Neural progenitor cell (in vitro differentiated cells): ENCODE measurements at regions not wholly inside any gene's neighbourhood (a gene's known extent, or its start where the extent isn't known, plus 50 kb on each side); places are given as distances from the start of the nearest gene placed in this dataset.

Source experiments
- DNase-seq: peaks from one replicate; pipeline ENCODE4 v3.0.0-alpha.2; 2016; ENCODE audit warnings: low spot score
- H2AFZ ChIP-seq: fragments of 200-600 bp; sonication (generic); replicated peaks from 2 replicates; pipeline ENCODE4 v1.6.1; 2016; ENCODE audit warnings: antibody characterized with exemption
- H3F3A ChIP-seq: fragments of 200-600 bp; sonication (generic); 2 replicates; pipeline ENCODE4 v1.6.1; 2016; ENCODE audit warnings: antibody characterized with exemption, low read depth
- H3K27ac ChIP-seq: fragments of 200-600 bp; sonication (generic); 2 replicates; pipeline ENCODE4 v1.5.1; 2016; ENCODE audit warnings: mild to moderate bottlenecking
- H3K27me3 ChIP-seq: fragments of 200-600 bp; sonication (generic); 2 replicates; pipeline ENCODE4 v1.6.1; 2016; ENCODE audit warnings: mild to moderate bottlenecking, moderate library complexity
- H3K36me3 ChIP-seq: fragments of 200-600 bp; sonication (generic); 2 replicates; pipeline ENCODE4 v1.5.1; 2016
- H3K4me1 ChIP-seq: fragments of 200-600 bp; sonication (generic); 2 replicates; pipeline ENCODE4 v1.6.1; 2016; ENCODE audit warnings: mixed run types
- H3K4me2 ChIP-seq: fragments of 200-600 bp; sonication (generic); 2 replicates; pipeline ENCODE4 v1.6.1; 2016
- H3K4me3 ChIP-seq: fragments of 200-600 bp; sonication (generic); 2 replicates; pipeline ENCODE4 v1.5.1; 2016
- H3K79me2 ChIP-seq: fragments of 200-600 bp; sonication (generic); 2 replicates; pipeline ENCODE4 v1.6.1; 2016; ENCODE audit warnings: low read depth
- H3K9ac ChIP-seq: fragments of 200-600 bp; sonication (generic); 2 replicates; pipeline ENCODE4 v1.6.1; 2016
- H3K9me3 ChIP-seq: fragments of 200-600 bp; sonication (generic); 2 replicates; pipeline ENCODE4 v1.5.1; 2016; ENCODE audit warnings: low read depth
- H4K20me1 ChIP-seq: fragments of 200-600 bp; sonication (generic); 2 replicates; pipeline ENCODE4 v1.6.1; 2016; ENCODE audit warnings: low read depth
- H3K27ac Mint-ChIP-seq: 3 replicates; pipeline ENCODE4 v1.8.0; 2021; ENCODE audit warnings: mixed read lengths
- H3K27me3 Mint-ChIP-seq: 2 replicates; pipeline ENCODE4 v1.8.0; 2022; ENCODE audit warnings: low read depth, mild to moderate bottlenecking, inconsistent platforms, moderate library complexity, mixed read lengths; ENCODE audit not compliant: insufficient read depth
- H3K36me3 Mint-ChIP-seq: 3 replicates; pipeline ENCODE4 v1.8.0; 2021; ENCODE audit warnings: mixed read lengths
- H3K4me1 Mint-ChIP-seq: 3 replicates; pipeline ENCODE4 v1.8.0; 2021; ENCODE audit warnings: mixed read lengths
- H3K4me3 Mint-ChIP-seq: 3 replicates; pipeline ENCODE4 v1.8.0; 2021; ENCODE audit warnings: mild to moderate bottlenecking, moderate library complexity, mixed read lengths
- H3K9me3 Mint-ChIP-seq: 3 replicates; pipeline ENCODE4 v1.8.0; 2020; ENCODE audit warnings: mixed read lengths
- EZH2 ChIP-seq: fragments of 200-600 bp; sonication (generic); IDR thresholded peaks from 2 replicates; pipeline ENCODE4 v1.6.1; 2017; ENCODE audit warnings: antibody characterized with exemption, mild to moderate bottlenecking, moderate library complexity
- EZH2phosphoT487 ChIP-seq: fragments of 200-600 bp; sonication (generic); IDR thresholded peaks from 2 replicates; pipeline ENCODE4 v1.6.1; 2017; ENCODE audit warnings: antibody characterized with exemption
- TF ChIP-seq, protein P1 (sequence below): fragments of 200-600 bp; sonication (generic); IDR thresholded peaks from 2 replicates; pipeline ENCODE4 v1.5.1; 2017; ENCODE audit warnings: antibody characterized with exemption, mild to moderate bottlenecking

DNA sequence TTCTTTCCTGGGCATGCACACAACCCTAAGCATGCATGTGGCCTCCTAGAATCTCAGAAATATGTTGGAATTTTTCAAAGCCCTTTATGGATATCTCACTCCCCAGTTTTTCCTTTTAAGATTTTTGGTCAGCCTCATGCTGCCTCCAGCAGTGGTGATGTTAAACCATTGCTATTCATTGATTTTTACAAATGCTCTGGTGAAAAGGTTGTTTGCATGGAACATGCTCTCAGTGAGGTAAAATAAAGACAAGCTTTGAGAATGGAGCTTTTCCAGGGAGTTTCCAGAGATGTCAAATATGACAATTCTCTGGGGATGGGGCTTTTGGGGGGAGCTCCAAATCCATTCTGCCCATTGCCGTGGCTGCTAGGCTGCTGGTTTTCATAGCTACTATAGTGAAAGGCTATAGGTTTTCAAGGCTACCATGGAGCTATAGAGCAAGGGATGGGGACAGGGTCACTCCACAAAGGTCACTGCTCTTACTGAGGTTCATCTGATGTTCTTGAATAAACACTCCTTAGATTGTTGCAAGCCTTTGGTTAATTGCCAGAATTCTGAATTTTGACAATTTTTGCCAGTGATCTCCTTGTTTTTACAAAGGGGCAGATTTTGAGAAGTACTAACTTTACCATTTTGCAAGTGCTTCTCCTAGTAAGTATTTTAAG lies 178.1 kb upstream of the ARG1 start:
- H3K4me3 Mint-ChIP-seq = no peak overlapping the region

DNA sequence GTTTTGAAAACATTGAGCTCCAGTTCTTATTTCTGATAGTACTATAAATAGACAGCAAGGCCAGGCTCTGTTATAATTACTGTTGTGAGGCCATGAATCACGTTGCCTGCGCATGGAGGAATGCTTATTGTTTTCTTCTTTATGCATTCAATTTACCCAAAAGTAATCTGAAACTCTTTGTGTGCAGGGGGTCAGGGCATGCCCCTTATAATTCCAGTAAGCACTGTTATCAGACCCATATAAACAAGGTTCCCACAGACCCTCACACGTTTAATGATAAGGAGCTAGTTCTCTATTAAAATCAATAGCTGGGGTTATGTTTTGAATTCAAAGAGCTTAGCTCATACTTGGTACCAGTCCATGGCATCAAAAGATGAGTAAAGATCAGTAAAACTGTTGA lies 174.8 kb upstream of the ARG1 start:
- Mint-ChIP-seq H3K27ac (no peak overlapping the region), H3K27me3 (peaks cover 7% of the 10 kb centered on the region), H3K4me1 (peaks cover 5% of the 10 kb centered on the region), H3K4me3 (no peak overlapping the region), H3K9me3 (peaks cover 21% of the 10 kb centered on the region), H3K36me3 (peaks cover 2% of the 10 kb centered on the region)
- Histone ChIP-seq H3K4me3 (no peak overlapping the region), H3K4me1 (no peaks in the 10 kb centered on the region), H3K27me3 (no peaks in the 10 kb centered on the region), H2AFZ (no peak overlapping the region), H3K9me3 (no peaks in the 10 kb centered on the region), H3K79me2 (no peaks in the 10 kb centered on the region), H4K20me1 (no peaks in the 10 kb centered on the region), H3K27ac (no peak overlapping the region), H3K9ac (no peak overlapping the region), H3F3A (no peaks in the 10 kb centered on the region), H3K36me3 (no peaks in the 10 kb centered on the region), H3K4me2 (no peak overlapping the region)
- TF ChIP-seq, protein P1, sequence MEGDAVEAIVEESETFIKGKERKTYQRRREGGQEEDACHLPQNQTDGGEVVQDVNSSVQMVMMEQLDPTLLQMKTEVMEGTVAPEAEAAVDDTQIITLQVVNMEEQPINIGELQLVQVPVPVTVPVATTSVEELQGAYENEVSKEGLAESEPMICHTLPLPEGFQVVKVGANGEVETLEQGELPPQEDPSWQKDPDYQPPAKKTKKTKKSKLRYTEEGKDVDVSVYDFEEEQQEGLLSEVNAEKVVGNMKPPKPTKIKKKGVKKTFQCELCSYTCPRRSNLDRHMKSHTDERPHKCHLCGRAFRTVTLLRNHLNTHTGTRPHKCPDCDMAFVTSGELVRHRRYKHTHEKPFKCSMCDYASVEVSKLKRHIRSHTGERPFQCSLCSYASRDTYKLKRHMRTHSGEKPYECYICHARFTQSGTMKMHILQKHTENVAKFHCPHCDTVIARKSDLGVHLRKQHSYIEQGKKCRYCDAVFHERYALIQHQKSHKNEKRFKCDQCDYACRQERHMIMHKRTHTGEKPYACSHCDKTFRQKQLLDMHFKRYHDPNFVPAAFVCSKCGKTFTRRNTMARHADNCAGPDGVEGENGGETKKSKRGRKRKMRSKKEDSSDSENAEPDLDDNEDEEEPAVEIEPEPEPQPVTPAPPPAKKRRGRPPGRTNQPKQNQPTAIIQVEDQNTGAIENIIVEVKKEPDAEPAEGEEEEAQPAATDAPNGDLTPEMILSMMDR = no peak
- no peak for TF ChIP-seq EZH2
- TF ChIP-seq EZH2phosphoT487 = no peak
- DNase-seq = no peak

More for the DNA sequence above, 178.1 kb upstream of the ARG1 start:
- Histone ChIP-seq H3K36me3 (no peaks in the 10 kb centered on the region), H2AFZ (no peak overlapping the region), H3K27ac (no peak overlapping the region), H4K20me1 (no peaks in the 10 kb centered on the region), H3K79me2 (no peaks in the 10 kb centered on the region), H3K4me1 (no peaks in the 10 kb centered on the region), H3K27me3 (no peaks in the 10 kb centered on the region), H3K4me2 (no peak overlapping the region), H3K9ac (no peak overlapping the region), H3K9me3 (no peaks in the 10 kb centered on the region), H3F3A (no peaks in the 10 kb centered on the region), H3K4me3 (no peak overlapping the region)
- TF ChIP-seq, protein P1 = no peak
- TF ChIP-seq EZH2phosphoT487 (no peak), EZH2 (no peak)
- Mint-ChIP-seq H3K27ac (no peak overlapping the region), H3K4me1 (no peaks in the 10 kb centered on the region), H3K9me3 (peaks cover 4% of the 10 kb centered on the region), H3K36me3 (no peaks in the 10 kb centered on the region), H3K27me3 (peaks cover 4% of the 10 kb centered on the region)
- DNase-seq = no peak

- Histone ChIP-seq H2AFZ (no peak overlapping the region), H4K20me1 (no peaks in the 10 kb centered on the region), H3K4me2 (no peak overlapping the region), H3K36me3 (no peaks in the 10 kb centered on the region), H3K9ac (no peak overlapping the region), H3K4me3 (no peak overlapping the region), H3K4me1 (no peaks in the 10 kb centered on the region), H3K79me2 (no peaks in the 10 kb centered on the region), H3K27ac (no peak overlapping the region), H3K27me3 (no peaks in the 10 kb centered on the region), H3K9me3 (no peaks in the 10 kb centered on the region), H3F3A (no peaks in the 10 kb centered on the region)
- H3K27ac Mint-ChIP-seq = no peak overlapping the region
- H3K9me3 Mint-ChIP-seq = peaks cover 22% of the 10 kb centered on the region
- TF ChIP-seq EZH2phosphoT487 = no peak
- no peak for TF ChIP-seq EZH2
- TF ChIP-seq, protein P1 = no peak
- no peak for DNase-seq
- H3K4me3 Mint-ChIP-seq = no peak overlapping the region
- H3K4me1 Mint-ChIP-seq = peaks cover 7% of the 10 kb centered on the region
- H3K36me3 Mint-ChIP-seq = peaks cover 2% of the 10 kb centered on the region
- H3K27me3 Mint-ChIP-seq = peaks cover 7% of the 10 kb centered on the region
These were observed 173.6 kb upstream of the ARG1 start for GRCh38 chr6:131399433-131399832.
